ENCODE measurements at regions not wholly inside any gene's neighbourhood (a gene's known extent, or its start where the extent isn't known, plus 50 kb on each side); places are given as distances from the start of the nearest gene placed in this dataset.
"Not testable (repeated sequence)": the region's sequence is repeated elsewhere in the genome, so short reads cannot be mapped to it uniquely, and the experiment has no call there.

DNA sequence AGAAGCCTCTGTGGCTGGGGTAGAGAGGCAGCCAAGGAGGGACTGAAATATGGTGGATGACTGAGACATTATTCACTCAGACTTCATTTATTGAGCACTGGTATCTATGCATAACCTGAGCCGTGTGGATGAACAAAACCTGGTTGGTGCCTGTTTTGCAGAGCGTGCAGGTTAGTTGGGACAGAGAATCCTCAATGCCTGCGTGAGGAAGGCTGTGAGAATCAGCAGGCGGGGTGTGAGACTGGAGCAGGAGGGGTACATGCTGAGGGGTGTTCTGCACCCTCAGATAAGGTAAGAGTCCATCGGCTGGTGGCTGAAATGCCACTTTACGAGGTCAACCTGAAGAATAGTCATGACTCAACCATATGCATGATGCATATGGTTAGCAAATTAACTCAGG, 271.6 kb downstream of the MED10 start:
- no peak for DNase-seq

DNA sequence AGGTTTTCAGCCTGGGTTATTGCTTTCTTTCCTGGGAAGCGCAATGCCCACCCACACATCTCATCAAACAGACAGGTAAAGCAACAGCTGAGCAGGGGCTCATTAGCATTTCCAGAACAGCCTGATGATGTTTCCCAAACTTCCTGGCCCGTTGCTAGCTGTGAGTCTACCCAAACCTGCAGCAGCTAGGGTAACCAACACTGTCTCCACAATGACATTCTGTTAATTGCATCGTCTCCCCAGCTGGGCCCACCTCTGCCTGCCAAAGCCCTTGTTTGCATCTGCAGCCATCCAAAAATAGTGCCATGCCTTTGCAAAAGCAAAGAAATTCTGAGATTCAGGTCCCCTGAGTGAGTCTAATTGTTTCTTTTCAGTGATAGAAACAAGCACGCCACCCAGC, 273.0 kb downstream of the MED10 start:
- no peak for DNase-seq

DNA sequence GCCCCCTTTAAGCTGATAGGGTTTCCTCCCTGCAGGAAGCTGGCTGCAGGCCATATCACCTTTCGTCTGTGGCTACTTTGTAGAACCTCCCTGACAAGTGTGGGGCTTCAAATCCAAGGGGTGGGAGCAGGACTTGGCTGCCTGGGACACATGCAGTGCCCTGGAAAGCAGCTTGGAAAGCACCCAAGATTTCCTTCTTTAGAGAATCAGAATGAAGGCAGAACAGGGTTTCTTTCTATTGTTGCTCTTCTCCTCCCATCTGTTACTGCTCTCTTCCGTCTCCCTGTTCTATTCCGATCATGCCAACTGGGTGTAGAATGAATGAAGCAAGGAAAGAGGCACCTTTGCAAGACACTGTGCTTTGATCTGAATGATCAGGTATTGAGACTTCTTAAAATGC, 282.2 kb downstream of the MED10 start:
- no peak for DNase-seq

DNA sequence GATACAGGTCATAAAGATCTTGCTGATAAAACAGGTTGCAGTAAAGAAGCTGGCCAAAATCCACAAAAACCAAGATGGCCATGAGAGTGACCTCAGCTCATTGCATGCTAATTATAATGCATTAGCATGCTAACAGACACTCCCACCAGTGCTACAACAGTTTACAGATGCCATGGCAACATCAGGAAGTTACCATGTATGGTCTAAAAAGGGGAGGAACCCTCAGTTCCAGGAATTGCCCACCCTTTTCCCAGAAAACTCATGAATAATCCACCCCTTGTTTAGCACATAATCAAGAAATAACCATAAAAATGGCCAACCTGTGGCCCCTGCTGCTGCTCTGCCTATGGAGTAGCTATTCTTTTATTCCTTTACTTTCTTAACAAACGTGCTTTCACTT, 284.2 kb downstream of the MED10 start:
- DNase-seq, result not testable (repeated sequence)

DNA sequence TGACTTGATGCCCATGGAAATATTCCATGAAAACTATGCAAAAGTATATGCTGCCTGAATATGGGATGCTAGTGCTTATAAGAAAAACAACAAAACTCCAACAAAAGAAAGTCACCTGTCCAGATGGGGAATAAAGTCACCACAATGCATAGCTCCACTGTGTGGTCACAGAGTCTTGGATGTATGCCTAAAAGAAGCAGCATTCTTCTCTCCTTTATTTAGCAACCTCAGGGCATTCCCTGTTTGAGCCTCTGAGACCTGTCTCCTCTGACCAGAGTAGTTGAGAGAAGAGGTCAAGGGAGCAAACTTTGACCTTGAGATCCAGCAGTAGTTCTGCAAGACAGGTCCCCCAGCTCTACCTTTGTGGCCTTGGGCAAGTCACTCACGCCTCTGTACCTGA, 287.5 kb downstream of the MED10 start:
- no peak for DNase-seq

DNA sequence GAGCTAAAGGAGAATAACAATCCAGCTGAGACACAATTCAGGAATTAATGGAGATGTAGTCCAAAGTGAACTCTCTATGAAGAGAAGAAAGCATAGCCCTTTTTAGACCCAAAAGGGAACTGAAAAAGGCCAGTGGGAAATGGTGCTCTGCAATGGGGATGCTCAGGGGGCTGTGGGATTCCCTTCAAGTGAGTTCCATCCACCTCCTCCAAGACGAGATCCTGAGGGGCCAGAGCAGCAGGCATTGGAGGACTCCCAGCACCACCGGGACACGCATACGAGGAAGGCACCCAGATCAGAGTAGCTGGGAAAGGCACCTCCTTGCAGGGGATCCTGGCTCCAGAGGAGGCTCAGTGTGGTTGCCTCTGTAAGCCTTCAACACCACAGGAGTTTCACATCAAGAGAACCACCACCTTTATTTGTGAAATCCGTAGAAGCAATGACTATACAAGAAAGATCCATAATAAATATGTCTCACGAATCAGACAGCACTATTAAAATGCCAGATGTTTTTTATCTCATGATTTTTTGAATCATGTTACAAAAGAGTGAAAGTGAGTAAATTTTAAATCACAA, 288.2 kb downstream of the MED10 start:
- no peak for DNase-seq

DNA sequence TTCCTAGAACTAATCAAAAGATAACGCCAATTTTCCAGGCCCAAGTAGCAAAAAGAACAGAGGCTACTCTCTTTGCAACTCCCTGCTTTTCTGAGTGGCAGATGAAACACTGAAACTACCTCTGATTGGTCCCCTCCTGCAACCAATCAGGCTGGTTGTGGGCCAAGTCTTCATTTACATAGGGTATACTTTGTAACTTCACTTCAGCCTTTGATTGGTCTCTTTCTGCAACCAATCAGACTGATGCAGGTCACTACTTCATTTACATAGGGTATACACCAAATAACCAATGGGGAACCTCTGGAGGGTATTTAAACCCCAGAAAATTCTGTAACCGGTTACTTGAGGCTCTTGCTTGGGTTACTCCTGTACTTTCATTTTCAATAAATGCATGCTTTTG, 289.6 kb downstream of the MED10 start:
- no peak for DNase-seq

DNA sequence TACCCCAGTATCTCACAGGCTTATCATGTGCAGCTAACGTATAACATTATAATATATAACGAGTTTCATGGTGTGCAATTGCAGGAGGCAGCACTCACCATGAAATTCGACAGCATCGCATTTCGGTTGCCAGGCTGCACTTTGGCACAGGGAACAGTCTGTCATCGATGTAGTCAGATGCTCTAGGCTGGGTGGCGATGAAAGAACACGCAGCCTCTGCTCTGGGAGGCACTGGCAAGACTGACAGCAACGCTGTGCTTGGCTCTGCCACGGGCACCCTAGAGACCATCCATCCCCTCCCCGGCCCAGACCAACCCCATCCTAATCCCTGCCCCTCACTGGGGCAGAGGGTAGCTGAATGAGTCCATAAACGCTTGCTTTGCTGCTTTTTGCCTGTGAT, 290.8 kb downstream of the MED10 start:
- DNase-seq, result no peak

DNA sequence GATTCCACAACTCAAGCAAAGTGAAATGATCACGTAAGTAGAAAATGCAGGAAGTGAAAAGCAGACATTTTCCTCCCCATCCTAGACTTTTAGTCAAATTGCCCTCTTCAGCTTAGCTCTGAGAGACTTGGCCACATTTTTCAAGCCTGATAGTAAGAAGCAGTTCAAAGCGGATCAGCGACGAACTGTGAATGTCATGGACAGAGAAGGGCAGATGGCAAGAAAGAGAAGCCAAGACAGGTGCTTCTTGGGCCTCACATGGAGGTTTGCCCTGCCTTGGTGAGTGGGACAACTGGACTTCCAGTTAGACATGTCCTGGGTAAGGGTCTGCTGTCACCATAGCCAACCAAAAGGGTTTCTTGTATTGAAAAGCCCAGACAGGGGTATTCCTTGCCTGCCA, 291.5 kb downstream of the MED10 start:
- DNase-seq, result no peak

DNA sequence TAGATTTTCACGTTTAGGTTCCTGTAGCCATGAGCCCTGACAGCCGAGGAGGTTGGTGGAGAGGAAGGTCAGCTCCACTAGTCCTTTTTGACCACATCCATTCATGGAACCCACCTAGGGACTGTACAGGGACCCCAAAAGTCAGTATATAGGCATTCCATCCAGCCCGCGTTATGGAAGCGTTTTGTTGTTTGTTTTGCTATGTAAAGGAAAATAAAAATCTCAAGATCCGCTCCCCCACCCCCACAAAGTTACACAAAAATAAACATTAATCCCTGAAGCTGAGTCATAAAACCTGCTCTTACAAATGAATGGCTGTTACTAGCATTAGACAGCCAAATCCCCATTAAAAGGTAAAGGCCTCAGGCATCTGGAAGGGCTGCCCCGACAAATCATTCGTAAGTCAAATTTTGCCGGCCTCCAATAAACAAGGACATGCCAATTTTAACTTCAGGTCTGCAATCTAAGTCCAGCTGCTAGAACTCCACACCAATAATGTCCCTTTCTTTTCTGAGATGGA, 292.9 kb downstream of the MED10 start:
- no peak for DNase-seq

DNA sequence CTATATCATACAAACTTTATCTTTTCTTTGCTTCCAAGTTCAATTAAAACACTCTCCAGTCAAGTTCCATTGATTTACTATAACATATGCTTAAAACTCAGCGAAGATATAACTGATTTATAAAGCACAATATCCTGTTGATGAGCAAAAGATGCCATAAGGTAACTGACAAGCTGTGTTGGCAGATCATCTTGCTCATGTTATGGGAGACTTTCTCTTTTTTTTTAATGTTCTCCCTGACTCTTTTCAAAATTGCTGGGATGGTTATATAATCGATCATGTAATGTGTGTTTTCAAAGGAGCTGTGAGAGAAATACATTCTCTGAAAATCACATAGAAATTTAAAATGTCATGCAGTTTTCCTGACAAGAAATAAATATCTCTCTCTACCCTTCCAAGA, 293.5 kb downstream of the MED10 start:
- no peak for DNase-seq

DNA sequence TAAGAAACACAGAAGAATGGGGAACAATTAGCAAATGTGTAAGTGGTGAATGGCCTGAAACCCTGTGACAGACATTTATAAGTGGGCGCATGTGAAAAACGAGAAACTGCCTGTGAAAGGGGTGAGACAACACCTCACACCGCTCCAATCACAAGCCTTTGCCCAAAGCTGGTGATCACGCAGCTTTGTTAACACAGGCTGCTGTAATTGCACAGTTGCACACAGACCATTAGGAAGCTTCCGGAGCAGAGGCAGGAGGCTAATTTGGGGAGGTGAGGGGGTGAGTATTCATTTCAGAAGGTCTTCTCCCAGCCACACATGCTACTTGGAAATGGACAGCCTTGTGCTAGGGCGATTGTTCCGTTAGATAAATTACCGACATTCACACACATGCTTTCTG, 294.0 kb downstream of the MED10 start:
- DNase-seq, result no peak

DNA sequence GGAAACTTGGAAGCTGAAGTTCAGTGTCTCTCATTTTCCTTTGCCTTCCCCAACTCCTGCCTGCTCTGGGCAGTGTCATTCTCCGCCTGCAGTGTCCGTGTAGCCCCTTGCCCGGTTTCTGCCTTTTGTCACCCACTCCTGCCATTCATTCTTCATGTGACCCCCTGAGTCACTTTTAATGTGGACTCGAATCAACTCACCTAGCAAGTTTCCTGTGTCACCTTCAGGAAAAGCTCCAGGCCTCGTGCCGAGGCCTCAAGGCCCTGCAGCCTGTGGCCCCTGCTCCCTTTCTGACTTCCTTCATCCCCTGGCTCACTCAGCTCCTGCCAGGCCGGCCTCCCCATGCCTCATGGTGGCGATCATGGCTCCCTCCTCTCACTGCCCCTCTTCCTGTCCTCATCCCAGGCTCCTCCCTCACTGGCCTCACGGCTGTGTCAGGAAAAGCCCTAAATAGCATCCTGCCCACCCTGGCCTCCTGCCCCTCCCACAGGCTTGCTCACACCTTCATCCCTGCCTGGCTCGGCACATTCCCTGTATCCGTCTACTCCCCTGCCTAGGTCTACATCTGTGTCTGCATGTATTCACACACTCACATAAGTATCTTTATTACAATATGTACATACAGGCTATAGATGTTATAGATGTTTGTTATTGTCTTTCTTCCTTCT, 294.9 kb downstream of the MED10 start:
- DNase-seq, result no peak

DNA sequence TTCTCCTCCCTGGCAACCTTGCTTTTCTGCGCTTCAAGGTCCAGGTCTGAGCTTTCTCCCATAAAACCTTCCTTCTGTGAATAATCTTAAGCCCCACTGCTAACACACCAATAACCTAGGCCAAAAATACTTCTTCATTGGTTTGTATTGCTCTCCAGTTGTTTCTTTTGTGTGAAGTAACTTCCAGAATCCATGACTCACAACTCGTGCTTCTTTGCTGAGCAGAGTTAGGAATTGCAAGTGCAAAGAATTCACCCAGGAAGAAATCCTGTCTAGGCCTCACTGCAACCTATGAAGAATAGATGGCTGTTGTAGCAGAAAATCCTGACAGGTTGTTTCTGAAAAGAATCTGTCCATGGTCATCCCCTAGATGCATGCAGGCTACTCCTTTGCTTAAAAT, 295.7 kb downstream of the MED10 start:
- no peak for DNase-seq

DNA sequence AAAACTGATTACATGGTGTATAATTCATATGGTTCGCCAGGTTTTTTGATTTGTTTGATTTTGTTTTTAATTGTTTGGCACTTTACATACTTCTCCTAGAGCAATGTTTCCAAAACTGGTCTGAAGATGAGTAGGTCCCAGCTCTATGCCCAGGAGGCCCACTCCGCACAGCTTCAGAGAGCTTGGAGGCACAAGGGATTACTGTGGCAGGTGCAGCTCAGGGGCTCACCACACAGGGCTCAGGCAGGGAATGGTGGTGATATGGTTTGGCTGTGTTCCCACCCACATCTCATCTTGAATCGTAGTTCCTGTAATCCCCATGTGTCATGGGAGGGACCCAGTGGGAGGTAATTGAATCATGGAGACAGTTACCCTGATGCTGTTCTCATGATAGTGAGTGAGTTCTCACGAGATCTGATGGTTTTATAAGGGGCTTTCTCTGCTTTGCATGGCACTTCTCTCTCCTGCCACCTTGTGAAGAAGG, 296.6 kb downstream of the MED10 start:
- DNase-seq, result no peak

DNA sequence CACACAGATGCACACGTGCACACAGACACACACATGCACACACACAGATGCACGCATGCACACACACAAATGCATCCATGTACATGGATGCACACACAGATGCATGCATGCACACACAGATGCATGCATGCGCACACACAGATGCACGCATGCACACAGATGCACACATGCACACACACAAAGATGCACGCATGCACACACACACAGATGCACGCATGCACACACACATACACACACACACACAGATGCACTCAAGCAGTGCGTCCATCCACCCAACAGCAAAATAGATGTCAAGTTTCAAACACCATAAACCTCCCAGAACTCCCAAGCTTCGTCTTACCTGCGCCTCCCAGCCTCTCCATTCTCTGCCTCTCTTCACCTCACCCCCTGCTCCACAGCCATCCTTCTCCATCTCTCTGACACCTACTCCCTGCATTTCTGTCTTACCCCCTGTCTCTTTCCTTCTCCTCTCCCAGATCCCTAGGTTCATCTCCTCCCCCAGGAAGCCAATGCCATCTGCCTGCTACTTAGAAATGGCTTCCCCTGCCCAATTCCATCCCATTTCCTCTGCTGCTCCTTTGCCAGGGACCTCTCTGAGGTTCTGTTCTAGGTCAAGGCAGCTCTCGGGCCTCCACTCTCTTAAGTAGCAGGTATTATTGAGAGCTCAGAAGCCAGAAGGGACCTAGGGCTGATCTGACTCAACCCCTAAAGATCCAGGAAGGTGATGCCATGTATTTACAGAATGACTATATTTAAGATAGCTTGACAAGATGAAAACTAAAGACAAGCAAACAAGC, 297.2 kb downstream of the MED10 start:
- DNase-seq, result no peak

DNA sequence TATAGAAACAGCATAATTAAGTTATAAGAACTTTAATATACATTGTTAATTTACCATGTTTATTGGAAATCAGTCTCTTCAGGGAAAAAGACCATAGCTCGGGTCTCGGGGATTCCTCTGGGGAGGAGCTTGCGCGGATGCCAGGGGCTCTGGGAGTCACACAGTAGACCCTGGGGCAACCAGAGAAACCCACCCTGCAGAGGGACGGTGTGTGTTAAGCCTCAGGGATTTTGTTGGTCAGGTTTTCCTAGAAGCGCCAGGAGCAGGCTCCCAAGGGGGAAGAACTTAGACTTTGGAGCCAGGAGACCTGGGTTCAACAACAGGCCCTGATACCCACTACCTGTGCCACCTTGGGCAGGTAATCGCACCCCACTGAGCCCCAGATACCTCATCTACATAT, 297.9 kb downstream of the MED10 start:
- DNase-seq, result no peak

DNA sequence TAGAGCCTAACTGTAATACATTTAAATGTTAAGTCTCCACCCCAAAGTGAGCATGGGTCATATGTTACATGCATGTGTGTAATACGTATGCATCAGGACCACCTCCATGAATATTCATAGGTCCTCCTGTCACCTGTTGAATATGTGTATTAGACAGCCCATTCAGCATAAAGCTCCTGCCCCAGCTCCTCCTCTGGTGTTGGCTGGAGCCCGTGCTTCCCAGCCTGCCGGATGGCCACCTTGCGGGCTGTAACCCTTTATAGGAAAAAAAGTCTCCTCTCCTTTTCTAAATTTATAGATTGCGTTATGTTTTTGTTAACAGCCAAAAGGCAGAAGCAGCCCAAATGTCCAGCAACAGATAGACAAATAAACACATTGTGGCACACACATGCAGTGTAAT, 299.5 kb downstream of the MED10 start:
- DNase-seq, result no peak

DNA sequence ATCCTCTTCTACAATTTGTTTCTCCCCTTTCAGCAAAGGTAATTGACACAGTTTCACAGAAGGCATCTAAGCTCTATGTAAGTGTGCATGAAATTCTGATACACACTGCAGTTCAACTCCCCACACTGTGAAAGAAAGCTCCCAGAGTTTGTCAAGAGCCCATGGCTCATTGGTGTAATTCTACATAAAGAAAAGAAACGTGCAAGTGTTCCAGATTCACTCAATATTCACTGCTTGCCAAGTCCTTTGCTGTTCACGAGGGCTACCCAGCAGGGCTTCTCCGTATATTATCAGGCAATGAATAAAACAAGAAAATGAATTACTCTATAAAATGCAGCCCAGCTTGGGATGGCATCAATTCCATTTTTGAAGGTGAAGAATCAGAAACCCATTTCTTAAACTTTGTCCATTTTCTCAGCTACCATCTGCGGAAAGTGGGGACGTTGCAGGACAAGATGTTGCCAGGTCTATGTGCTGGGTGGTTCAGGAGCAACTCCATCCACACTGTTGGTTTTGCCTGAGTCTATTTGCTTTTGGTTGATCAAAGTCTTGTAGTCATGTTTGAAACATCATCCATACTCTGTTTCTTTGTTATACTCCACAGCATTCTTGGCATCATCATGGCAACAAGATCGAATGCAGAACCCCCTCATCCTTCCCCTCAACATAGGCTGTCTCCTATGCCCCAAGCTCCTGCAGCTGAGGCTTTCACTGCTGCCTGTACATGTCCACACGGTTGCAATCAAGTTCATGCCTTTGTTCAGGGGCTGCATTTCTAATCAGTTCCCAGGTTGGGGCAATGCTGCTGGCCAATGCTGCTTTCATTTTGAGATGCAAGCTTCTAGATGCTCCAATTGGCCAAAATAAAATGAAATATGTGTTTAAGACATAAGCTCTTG, 301.8 kb downstream of the MED10 start:
- DNase-seq, result no peak

DNA sequence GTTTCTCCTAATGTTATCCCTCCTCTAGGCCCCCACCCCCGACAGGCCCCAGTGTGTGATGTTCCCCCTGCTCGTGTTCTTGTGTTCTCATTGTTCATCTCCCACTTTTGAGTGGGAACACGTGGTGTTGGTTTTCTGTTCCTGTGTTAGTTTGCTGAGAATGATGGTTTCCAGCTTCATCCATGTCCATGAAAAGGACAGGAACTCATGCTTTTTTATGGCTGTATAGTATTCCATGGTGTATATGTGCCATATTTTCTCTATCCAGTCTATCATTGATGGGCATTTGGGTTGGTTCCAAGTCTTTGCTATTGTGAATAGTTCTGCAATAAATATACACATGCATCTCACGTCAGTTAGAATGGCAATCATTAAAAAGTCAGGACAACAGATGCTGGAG, 305.9 kb downstream of the MED10 start:
- not testable (repeated sequence) for DNase-seq

DNA sequence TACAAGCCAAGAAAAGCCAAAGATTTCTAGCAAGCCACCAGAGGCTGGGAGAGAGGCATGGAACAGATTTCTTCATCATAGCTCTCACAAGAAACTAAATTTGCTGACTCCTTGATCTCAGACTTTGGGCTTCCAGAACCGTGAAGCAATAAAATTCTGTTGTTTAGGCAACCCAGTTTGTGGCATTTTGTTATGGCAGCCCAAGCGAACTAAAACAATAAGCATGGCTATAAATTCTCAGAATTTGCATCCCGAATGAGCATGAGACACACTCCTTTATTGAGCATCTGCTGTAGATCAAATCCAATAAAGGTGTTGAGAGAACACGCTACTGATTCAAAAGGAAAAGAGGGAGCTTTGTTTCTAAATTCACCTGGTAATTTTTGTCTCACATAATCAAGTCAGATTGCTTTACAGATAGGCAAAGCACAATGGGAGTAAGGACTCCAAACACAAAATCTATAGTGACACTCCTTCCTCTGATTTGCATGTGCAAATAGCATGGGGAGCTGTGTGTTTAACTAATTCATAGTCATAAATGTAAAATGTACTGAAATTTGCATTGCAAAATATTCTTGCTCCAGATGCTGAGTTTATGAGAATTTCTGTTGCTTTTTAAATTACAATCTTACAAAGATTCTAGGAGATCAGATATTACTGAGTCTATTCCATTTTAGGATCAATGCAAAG, 308.7 kb downstream of the MED10 start:
- no peak for DNase-seq

DNA sequence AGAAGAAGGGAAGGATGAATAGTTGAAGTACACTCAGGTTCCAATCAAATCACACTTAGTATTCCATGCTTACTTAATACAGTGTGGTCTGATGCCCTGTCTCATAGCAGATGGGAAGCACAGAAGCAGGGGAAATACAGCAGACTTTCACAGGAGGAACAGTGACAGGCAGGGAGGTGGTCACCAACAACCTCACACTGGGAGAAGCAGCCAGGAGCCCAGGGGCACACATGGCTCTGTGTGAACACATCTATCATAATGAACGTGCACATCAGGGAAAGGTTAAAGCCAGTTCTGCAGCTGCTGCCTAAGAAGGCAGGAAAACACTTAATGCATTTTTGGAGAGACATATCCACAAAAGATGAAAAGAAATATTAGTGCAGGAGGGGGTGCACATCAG, 312.3 kb downstream of the MED10 start:
- DNase-seq, result no peak

Measured in bone marrow (tissue), 2 donors.